Naive thymus-derived CD4-positive, alpha-beta T cell (primary cell): ENCODE measurements at regions not wholly inside any gene's neighbourhood (a gene's known extent, or its start where the extent isn't known, plus 50 kb on each side); places are given as distances from the start of the nearest gene placed in this dataset.

Experiments
- ATAC-seq: fragments of 150-1000 bp; cut with Tn5 transposase; 2 replicates; pipeline ENCODE4 v1.10.0; 2021; ENCODE audit warnings: mild to moderate bottlenecking, moderate library complexity
- CTCF ChIA-PET: fragments of 350-600 bp; sonication (Branson Sonifier 250); formaldehyde crosslinking; loops from one replicate; lab custom pipeline; 2021; ENCODE audit warnings: antibody characterized with exemption; lab: Charles Lee
- POLR2A ChIA-PET: fragments of 350-600 bp; sonication (Branson Sonifier 250); formaldehyde crosslinking; loops from one replicate; lab custom pipeline; 2021; ENCODE audit warnings: antibody characterized with exemption, inconsistent platforms; lab: Charles Lee
- DNase-seq, 9 donors: peaks; one replicate each; pipeline versions ENCODE4 v3.0.0 to v3.0.0-alpha.2; 2020 to 2022; ENCODE audit warnings: mixed read lengths in 1 of 9
- H3K27ac ChIP-seq: one replicate; pipeline ENCODE4 v1.7.0; 2013; ENCODE audit warnings: mild to moderate bottlenecking, low read depth, low read length, moderate library complexity
- H3K27me3 ChIP-seq, 2 donors: one replicate each; pipeline ENCODE4 v1.7.0; 2013; ENCODE audit warnings: low read length in 2 of 2, mild to moderate bottlenecking in 2 of 2, moderate library complexity in 2 of 2; ENCODE audit not compliant: control insufficient read depth in 2 of 2, insufficient read depth in 2 of 2
- H3K36me3 ChIP-seq, 3 experiments: 1 replicate in 2 of 3; 2 replicates in 1 of 3; pipeline ENCODE4 v1.7.0; 2013; ENCODE audit warnings: low read length in 3 of 3, mild to moderate bottlenecking in 3 of 3, moderate library complexity in 1 of 3; ENCODE audit not compliant: insufficient read depth in 3 of 3, control insufficient read depth in 2 of 3
- H3K4me1 ChIP-seq, 2 donors: one replicate each; pipeline ENCODE4 v1.7.0; 2013; ENCODE audit warnings: low read length in 2 of 2, mild to moderate bottlenecking in 2 of 2, moderate library complexity in 1 of 2; ENCODE audit not compliant: control insufficient read depth in 2 of 2, insufficient read depth in 2 of 2
- H3K4me3 ChIP-seq: 2 replicates; pipeline ENCODE4 v1.7.0; 2013; ENCODE audit warnings: mild to moderate bottlenecking, low read length
- H3K9me3 ChIP-seq, 3 experiments: 1 replicate in 2 of 3; 2 replicates in 1 of 3; pipeline ENCODE4 v1.7.0; 2013; ENCODE audit warnings: low read length in 3 of 3; ENCODE audit not compliant: control insufficient read depth in 2 of 3
- H3K27ac Mint-ChIP-seq, 9 donors: one replicate each; pipeline ENCODE4 v1.8.0; 2020 to 2022; ENCODE audit warnings: mixed read lengths in 9 of 9, mild to moderate bottlenecking in 8 of 9, moderate library complexity in 5 of 9, inconsistent platforms in 2 of 9
- H3K27me3 Mint-ChIP-seq, 5 donors: one replicate each; pipeline ENCODE4 v1.8.0; 2021 to 2022; ENCODE audit warnings: mixed read lengths in 5 of 5, mild to moderate bottlenecking in 1 of 5
- H3K36me3 Mint-ChIP-seq, 5 donors: one replicate each; pipeline ENCODE4 v1.8.0; 2020 to 2022; ENCODE audit warnings: mixed read lengths in 5 of 5, mild to moderate bottlenecking in 3 of 5, inconsistent platforms in 1 of 5
- H3K4me1 Mint-ChIP-seq, 7 donors: one replicate each; pipeline ENCODE4 v1.8.0; 2020 to 2022; ENCODE audit warnings: mixed read lengths in 7 of 7, mild to moderate bottlenecking in 3 of 7, inconsistent platforms in 1 of 7
- H3K4me3 Mint-ChIP-seq, 10 donors: one replicate each; pipeline ENCODE4 v1.8.0; 2020 to 2022; ENCODE audit warnings: mild to moderate bottlenecking in 10 of 10, mixed read lengths in 10 of 10, moderate library complexity in 6 of 10, inconsistent platforms in 2 of 10
- H3K9me3 Mint-ChIP-seq, 11 donors: one replicate each; pipeline ENCODE4 v1.8.0; 2020 to 2022; ENCODE audit warnings: mixed read lengths in 11 of 11, mild to moderate bottlenecking in 4 of 11, inconsistent platforms in 1 of 11, moderate library complexity in 1 of 11
- intact Hi-C, 2 donors: fragments of 100-400 bp; cut with micrococcal nuclease; formaldehyde crosslinking; loops; one replicate each; pipeline ENCODE4 v1.15.1; 2023

DNA sequence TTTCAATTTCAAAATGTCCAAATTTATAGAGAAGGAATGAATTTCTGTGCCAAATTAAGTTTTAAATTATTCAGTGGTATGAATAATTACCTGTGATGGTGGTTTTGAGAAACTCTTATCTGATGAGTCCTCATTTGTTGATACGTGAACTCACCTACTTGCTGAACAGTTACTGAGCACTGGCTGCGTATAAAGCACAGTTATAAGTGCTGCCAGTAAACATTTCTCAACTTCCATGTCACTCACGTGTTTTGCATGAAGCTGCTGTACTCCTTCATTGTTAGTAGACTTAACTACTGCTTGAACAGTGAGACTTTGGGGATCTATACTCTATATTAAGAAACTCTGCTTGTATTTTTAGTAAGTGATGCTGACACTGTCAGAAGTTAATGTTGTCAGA lies 269.1 kb upstream of the FZD8 start:
- H3K4me1 Mint-ChIP-seq, result no peaks in the 10 kb centered on the region
- Histone ChIP-seq H3K36me3 (no peaks in the 10 kb centered on the region), H3K9me3 (no peaks in the 10 kb centered on the region), H3K27ac (no peak overlapping the region), H3K27me3 (no peaks in the 10 kb centered on the region), H3K4me1 (no peaks in the 10 kb centered on the region), H3K4me3 (no peak overlapping the region)
- ATAC-seq, result no peak
- intact Hi-C loops, result no loop called here
- no peak overlapping the region for H3K4me3 Mint-ChIP-seq
- POLR2A ChIA-PET, result no interaction called here
- peaks cover 0 to 9% (median 0%) of the 10 kb centered on the region in 11 donors for H3K9me3 Mint-ChIP-seq
- CTCF ChIA-PET, result interaction anchor here (0.6 kb wide), 1 partner anchor 452 kb away, joined by 4 read pairs; no protein-coding TSS in a partner anchor
- H3K27ac Mint-ChIP-seq, result no peak overlapping the region
- DNase-seq, result no peak
- H3K27me3 Mint-ChIP-seq, result peaks cover 0 to 7% (median 0%) of the 10 kb centered on the region in 5 donors
- H3K36me3 Mint-ChIP-seq, result peaks cover 0 to 4% (median 0%) of the 10 kb centered on the region in 5 donors

DNA sequence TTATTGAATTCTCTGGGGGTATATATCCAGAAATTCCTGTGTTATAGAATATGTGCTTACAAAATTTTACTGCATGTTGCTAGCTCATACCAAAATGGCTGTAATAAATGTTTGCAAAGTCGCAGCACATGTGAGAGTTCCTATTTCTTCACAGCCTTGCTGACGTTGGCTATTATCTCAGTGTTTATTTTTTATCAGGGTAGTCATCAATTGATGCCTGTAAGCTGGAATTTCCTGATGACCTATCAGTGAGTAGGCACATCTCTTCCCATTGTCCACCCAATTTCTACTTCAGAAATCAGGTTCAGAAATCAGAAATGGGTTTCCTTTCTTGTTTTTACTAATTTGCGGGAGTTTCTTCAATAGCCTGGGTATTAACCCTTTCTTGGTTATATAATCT lies 268.1 kb upstream of the FZD8 start:
- no peak overlapping the region for H3K27ac Mint-ChIP-seq
- peaks cover 0 to 9% (median 0%) of the 10 kb centered on the region in 5 donors for H3K27me3 Mint-ChIP-seq
- ChIA-PET CTCF (no interaction called here), POLR2A (no interaction called here)
- Histone ChIP-seq H3K36me3 (no peaks in the 10 kb centered on the region), H3K27me3 (no peaks in the 10 kb centered on the region), H3K9me3 (no peaks in the 10 kb centered on the region), H3K4me3 (no peak overlapping the region), H3K27ac (no peak overlapping the region), H3K4me1 (no peaks in the 10 kb centered on the region)
- intact Hi-C loops, result no loop called here
- DNase-seq, result no peak
- no peak for ATAC-seq
- H3K36me3 Mint-ChIP-seq, result peaks cover 0 to 4% (median 0%) of the 10 kb centered on the region in 5 donors
- no peaks in the 10 kb centered on the region for H3K4me1 Mint-ChIP-seq
- H3K4me3 Mint-ChIP-seq, result no peak overlapping the region
- H3K9me3 Mint-ChIP-seq, result peaks cover 0 to 9% (median 2%) of the 10 kb centered on the region in 11 donors

DNA sequence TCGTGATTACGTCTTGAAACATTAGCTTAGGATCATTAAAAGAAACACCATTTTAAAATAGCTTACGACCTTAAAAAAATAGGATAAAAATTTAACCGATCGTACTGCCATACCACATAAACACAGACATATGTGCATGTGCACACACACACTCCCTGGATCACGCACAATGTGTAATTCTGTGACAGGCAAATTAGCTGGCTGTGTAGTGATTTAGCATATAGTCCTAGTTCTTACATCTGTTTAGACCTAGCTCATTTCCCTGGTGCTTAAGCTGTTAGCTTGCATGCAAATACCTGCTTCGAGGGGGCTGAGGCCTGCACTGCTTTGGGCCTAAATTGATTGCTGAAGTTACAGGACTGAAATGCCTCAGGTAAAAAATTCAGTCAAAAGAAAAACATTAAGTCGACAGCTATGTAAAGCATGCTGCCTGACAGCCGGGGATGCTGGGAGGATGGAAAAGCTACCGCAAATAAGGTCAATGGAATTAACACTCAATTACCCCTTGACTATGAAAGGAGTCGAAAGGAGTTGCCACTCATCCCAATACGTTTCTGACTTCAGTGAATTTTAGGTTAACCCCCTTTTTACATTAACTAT lies 267.1 kb upstream of the FZD8 start:
- no peak for DNase-seq
- intact Hi-C loops, result no loop called here
- no peak overlapping the region for H3K27ac Mint-ChIP-seq
- Histone ChIP-seq H3K4me1 (no peaks in the 10 kb centered on the region), H3K36me3 (no peaks in the 10 kb centered on the region), H3K27me3 (no peaks in the 10 kb centered on the region), H3K9me3 (no peaks in the 10 kb centered on the region), H3K27ac (no peak overlapping the region), H3K4me3 (no peak overlapping the region)
- peaks cover 0 to 9% (median 0%) of the 10 kb centered on the region in 5 donors for H3K27me3 Mint-ChIP-seq
- ChIA-PET POLR2A (no interaction called here), CTCF (no interaction called here)
- peaks cover 0 to 9% (median 2%) of the 10 kb centered on the region in 11 donors for H3K9me3 Mint-ChIP-seq
- peaks cover 0 to 4% (median 0%) of the 10 kb centered on the region in 5 donors for H3K36me3 Mint-ChIP-seq
- no peak overlapping the region for H3K4me3 Mint-ChIP-seq
- ATAC-seq, result no peak
- H3K4me1 Mint-ChIP-seq, result no peaks in the 10 kb centered on the region

DNA sequence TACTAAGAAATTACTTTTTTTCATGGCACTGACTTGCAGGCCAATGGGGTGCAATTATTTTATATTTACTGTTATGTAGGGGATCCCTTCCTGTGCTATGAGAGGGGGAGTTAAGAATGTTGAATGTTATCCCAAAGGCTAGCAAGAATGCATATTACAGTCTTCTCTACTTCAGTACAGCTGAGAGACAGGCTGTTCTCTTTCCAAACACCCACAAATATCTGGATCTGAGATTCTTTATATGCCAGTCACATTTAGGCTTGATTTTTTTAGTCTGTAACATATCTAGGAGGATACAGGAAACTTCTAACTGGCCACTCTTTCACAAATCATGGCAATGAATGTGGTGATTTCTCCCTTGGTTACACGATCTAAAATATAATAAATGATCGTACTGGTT lies 266.4 kb upstream of the FZD8 start:
- H3K9me3 ChIP-seq, result no peaks in the 10 kb centered on the region
- no peak for DNase-seq
- ChIA-PET POLR2A (no interaction called here), CTCF (no interaction called here)
- no peak for ATAC-seq
- no peak overlapping the region for H3K4me3 Mint-ChIP-seq
- no peaks in the 10 kb centered on the region for H3K4me1 Mint-ChIP-seq
- H3K4me1 ChIP-seq, result no peaks in the 10 kb centered on the region
- no peaks in the 10 kb centered on the region for H3K27me3 ChIP-seq
- H3K36me3 ChIP-seq, result no peaks in the 10 kb centered on the region
- intact Hi-C loops, result no loop called here
- no peak overlapping the region for H3K27ac ChIP-seq
- peaks cover 0 to 10% (median 2%) of the 10 kb centered on the region in 11 donors for H3K9me3 Mint-ChIP-seq
- no peak overlapping the region for H3K4me3 ChIP-seq
- H3K27ac Mint-ChIP-seq, result no peak overlapping the region
- H3K27me3 Mint-ChIP-seq, result peaks cover 0 to 9% (median 0%) of the 10 kb centered on the region in 5 donors
- H3K36me3 Mint-ChIP-seq, result peaks cover 0 to 4% (median 0%) of the 10 kb centered on the region in 5 donors

DNA sequence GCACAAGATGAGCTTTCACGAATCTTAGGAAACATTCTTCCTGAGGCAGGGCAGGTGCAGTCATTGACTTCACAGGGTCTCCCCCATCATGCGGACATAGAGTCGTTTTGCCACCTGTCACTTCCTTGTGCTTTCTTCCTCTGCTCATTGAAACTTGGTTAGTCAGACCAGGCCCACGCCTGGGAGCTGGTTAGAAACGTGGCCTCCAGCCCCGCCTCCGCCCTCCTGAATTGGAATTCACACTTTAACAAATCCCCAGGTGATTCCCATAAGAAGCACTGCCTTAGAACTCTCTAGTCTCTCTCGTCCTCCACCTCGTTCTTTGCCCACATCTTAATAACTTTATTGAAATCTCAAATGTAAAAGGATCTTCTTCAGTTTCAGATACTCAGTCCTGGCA lies 265.5 kb upstream of the FZD8 start:
- intact Hi-C loops, result no loop called here
- no peaks in the 10 kb centered on the region for H3K36me3 ChIP-seq

DNA sequence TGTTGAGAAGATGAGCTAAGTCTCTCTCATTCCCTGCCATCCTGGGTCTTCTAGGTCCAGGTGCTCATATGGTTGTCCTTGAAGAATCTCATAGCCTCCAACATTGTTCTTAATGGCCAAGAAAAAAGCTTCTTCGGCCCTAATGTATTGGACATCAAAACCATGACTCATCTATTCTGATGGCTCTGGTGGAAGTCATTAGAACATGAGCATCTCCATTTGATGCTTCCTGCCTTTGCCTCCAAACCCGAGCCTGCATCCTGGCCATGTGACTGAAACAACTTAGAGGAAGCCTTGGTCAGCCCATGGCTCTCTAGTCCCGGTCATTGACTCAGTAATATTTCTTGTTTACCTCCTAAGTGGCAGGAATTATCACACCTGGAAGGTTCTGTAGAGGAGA lies 264.1 kb upstream of the FZD8 start:
- Histone ChIP-seq H3K27ac (no peak overlapping the region), H3K27me3 (no peaks in the 10 kb centered on the region), H3K36me3 (no peaks in the 10 kb centered on the region), H3K4me1 (no peaks in the 10 kb centered on the region), H3K9me3 (no peaks in the 10 kb centered on the region), H3K4me3 (no peak overlapping the region)
- POLR2A ChIA-PET, result no interaction called here
- intact Hi-C loops, result no loop called here
- Mint-ChIP-seq H3K4me3 (no peak overlapping the region), H3K27me3 (peaks cover 0 to 9% (median 0%) of the 10 kb centered on the region in 5 donors), H3K27ac (no peak overlapping the region), H3K4me1 (no peaks in the 10 kb centered on the region), H3K36me3 (peaks cover 0 to 4% (median 0%) of the 10 kb centered on the region in 5 donors), H3K9me3 (peaks cover 0 to 10% (median 2%) of the 10 kb centered on the region in 11 donors)
- no peak for ATAC-seq
- no peak for DNase-seq
- CTCF ChIA-PET, result no interaction called here

More for the DNA sequence above, 265.5 kb upstream of the FZD8 start:
- DNase-seq (no peak), ATAC-seq (no peak)
- CTCF ChIA-PET, result no interaction called here
- no peak overlapping the region for H3K27ac Mint-ChIP-seq
- peaks cover 0 to 10% (median 2%) of the 10 kb centered on the region in 11 donors for H3K9me3 Mint-ChIP-seq
- H3K4me1 Mint-ChIP-seq, result no peaks in the 10 kb centered on the region
- no peaks in the 10 kb centered on the region for H3K4me1 ChIP-seq
- H3K27ac ChIP-seq, result no peak overlapping the region
- H3K4me3 Mint-ChIP-seq, result no peak overlapping the region
- no peak overlapping the region for H3K4me3 ChIP-seq
- H3K27me3 Mint-ChIP-seq, result peaks cover 0 to 9% (median 0%) of the 10 kb centered on the region in 5 donors
- no peaks in the 10 kb centered on the region for H3K9me3 ChIP-seq
- no peaks in the 10 kb centered on the region for H3K27me3 ChIP-seq
- peaks cover 0 to 4% (median 0%) of the 10 kb centered on the region in 5 donors for H3K36me3 Mint-ChIP-seq
- POLR2A ChIA-PET, result no interaction called here

DNA sequence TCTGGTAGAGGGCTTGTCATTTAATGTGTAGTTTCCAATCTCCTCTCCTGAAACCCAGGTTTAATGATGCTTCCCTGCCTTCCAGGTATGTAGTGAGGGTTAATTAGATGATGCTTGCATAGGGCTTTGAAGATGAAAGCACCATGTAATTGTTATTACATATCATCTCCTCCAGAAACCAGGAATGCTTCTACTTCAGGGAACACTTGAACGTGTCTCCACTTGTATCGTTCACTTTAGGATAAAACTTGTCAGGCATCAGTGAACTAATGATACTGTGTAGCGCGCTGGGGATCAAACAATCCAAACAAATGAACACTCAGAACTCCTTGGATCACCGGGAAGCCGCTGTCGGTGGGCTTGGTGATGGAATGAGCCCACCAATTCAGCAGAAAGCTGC lies 260.9 kb upstream of the FZD8 start:
- Mint-ChIP-seq H3K27ac (no peak overlapping the region), H3K36me3 (peaks cover 0 to 4% (median 0%) of the 10 kb centered on the region in 5 donors), H3K27me3 (peaks cover 0 to 9% (median 0%) of the 10 kb centered on the region in 5 donors), H3K4me1 (no peaks in the 10 kb centered on the region), H3K9me3 (peaks cover 0 to 10% (median 2%) of the 10 kb centered on the region in 11 donors), H3K4me3 (no peak overlapping the region)
- intact Hi-C loops, result no loop called here
- Histone ChIP-seq H3K36me3 (no peaks in the 10 kb centered on the region), H3K27ac (no peak overlapping the region), H3K27me3 (no peaks in the 10 kb centered on the region), H3K4me1 (no peaks in the 10 kb centered on the region), H3K4me3 (no peak overlapping the region), H3K9me3 (no peaks in the 10 kb centered on the region)
- ATAC-seq (no peak), DNase-seq (no peak)
- POLR2A ChIA-PET, result interaction anchor here (0.6 kb wide), 1 partner anchor 429 kb away, joined by 5 read pairs; no protein-coding TSS in a partner anchor
- CTCF ChIA-PET, result no interaction called here
